ENCODE measurements at regions not wholly inside any gene's neighbourhood (a gene's known extent, or its start where the extent isn't known, plus 50 kb on each side); places are given as distances from the start of the nearest gene placed in this dataset.

DNA sequence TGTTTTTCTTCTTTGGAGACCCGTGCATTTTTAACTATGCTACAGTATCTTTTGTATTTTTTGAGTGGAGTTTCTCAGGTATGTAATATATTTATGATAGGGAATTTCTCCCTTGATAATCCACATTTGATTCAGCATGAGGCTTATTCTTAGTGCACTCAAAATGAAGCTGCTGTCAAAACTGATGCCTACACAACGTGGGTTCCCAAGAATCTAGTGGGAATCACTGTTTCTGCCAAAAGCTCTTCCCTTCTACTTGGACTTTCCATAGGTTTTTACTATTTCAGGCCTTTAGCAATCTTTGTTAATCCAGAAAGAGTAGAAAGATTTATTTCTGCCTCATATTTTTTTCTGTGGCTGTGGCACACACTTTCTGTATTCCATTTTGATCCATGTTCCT is 1003.7 kb downstream of the SLITRK5 start:
- H3K4me3 ChIP-seq (ENCODE audit: low read depth, low read length): no peak overlapping the region

DNA sequence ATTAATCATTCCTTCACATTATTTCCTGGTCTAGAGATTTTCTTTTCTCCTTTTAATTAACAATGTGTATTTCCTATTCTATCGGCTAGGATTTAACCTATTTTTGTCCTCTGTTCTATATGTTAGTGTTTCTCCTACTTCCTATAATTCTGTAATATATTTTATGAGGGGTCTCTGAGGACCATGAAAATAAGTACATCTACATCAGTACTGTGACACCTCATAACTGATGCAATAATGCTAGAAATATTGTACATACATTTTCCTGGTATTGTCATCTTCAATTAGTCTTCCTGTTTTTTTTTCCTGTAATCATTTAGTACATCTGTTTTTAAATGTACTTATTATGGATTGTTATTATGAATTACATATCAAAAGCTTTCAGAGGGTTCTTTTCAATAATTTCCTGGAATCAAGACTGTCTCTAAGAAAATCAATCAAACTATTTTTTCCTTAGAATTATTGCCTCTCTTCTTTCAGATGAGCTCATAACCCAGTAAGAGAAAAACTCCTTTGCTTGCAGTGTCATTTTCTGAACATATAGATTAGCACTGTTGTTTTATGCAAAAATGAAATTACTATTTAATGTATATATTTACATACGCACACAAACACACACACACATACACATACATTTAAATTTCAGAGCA is 1004.3 kb downstream of the SLITRK5 start:
- DNase-seq (ENCODE audit: low read depth, low spot score): no peak
- TF ChIP-seq, protein P1, sequence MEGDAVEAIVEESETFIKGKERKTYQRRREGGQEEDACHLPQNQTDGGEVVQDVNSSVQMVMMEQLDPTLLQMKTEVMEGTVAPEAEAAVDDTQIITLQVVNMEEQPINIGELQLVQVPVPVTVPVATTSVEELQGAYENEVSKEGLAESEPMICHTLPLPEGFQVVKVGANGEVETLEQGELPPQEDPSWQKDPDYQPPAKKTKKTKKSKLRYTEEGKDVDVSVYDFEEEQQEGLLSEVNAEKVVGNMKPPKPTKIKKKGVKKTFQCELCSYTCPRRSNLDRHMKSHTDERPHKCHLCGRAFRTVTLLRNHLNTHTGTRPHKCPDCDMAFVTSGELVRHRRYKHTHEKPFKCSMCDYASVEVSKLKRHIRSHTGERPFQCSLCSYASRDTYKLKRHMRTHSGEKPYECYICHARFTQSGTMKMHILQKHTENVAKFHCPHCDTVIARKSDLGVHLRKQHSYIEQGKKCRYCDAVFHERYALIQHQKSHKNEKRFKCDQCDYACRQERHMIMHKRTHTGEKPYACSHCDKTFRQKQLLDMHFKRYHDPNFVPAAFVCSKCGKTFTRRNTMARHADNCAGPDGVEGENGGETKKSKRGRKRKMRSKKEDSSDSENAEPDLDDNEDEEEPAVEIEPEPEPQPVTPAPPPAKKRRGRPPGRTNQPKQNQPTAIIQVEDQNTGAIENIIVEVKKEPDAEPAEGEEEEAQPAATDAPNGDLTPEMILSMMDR (IDR thresholded peaks at IDR 0.05; ENCODE audit: low read depth, low read length): no peak
- no peak overlapping the region for H3K4me3 ChIP-seq (ENCODE audit: low read depth, low read length)
- in situ Hi-C loops (cut with HindIII; ENCODE audit: low sequenced_read_pairs): no loop called here

More for the DNA sequence above, 1003.7 kb downstream of the SLITRK5 start:
- TF ChIP-seq, protein P1 (IDR thresholded peaks at IDR 0.05; ENCODE audit: low read depth, low read length): no peak
- in situ Hi-C loops (cut with HindIII; ENCODE audit: low sequenced_read_pairs): no loop called here
- no peak for DNase-seq (ENCODE audit: low read depth, low spot score)

DNA sequence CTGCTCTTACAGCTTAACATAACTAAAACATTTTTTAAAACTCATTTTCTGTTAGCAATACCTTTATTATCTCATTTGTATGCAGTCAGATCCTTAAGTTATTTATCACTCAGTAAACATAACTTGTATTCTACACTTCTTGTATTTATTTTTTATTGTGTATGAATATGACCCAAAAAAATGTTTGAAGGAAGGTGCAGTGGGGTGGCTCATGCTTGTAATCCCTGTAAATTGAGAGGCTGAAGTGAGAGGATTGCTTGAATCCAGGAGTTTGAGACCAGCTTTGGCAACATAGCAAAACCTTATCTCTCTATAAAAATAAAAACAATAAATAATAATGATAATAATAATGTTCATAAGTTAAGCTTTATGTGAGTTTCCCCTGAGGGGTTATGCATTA is 1004.8 kb downstream of the SLITRK5 start:
- TF ChIP-seq, protein P1 (IDR thresholded peaks at IDR 0.05; ENCODE audit: low read depth, low read length): no peak
- in situ Hi-C loops (cut with HindIII; ENCODE audit: low sequenced_read_pairs): no loop called here
- DNase-seq (ENCODE audit: low read depth, low spot score): no peak

DNA sequence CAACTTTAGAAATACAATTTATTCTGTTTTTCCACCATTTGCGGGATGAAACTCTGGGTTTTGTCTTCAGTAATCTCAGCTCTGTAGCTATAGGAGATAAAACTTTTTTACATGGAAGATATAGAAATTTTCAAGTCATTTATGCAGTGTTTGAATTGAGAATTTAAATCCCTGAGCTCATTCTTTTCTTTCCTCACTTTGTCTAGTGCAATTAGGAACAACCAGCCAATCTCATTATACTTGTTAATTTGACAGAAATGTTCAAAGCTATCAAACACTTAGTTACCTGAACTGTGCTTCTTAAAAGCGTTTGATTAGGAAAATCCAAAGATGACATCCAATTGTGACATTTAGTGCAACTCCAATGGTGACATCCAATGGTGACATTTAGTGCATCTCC is 1014.3 kb downstream of the SLITRK5 start:
- TF ChIP-seq, protein P1 (IDR thresholded peaks at IDR 0.05; ENCODE audit: low read depth, low read length): no peak
- no peak overlapping the region for H3K4me3 ChIP-seq (ENCODE audit: low read depth, low read length)
- DNase-seq (ENCODE audit: low read depth, low spot score): no peak
- in situ Hi-C loops (cut with HindIII; ENCODE audit: low sequenced_read_pairs): no loop called here

More for the DNA sequence above, 1004.8 kb downstream of the SLITRK5 start:
- no peak overlapping the region for H3K4me3 ChIP-seq (ENCODE audit: low read depth, low read length)

DNA sequence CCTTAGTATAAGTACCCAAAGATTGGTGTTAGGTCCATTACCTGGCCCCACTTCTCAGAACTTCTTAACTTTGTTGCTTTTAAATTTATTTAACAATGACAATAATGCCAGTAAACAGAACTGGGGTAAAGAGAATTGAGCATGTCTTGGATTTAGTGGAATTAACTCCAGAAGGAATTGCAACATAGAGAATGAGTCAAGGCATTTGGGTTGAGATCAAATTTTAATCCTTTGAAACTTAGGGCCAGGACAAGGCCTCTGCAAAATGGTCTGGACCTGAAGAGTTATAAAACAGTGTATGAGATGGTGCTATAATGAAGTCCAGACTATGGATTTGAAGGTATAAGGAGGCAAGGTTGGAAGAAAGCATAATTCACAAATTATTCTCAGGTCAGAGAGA is 1030.4 kb downstream of the SLITRK5 start:
- in situ Hi-C loops (cut with HindIII; ENCODE audit: low sequenced_read_pairs): no loop called here
- no peak for DNase-seq (ENCODE audit: low read depth, low spot score)
- TF ChIP-seq, protein P1 (IDR thresholded peaks at IDR 0.05; ENCODE audit: low read depth, low read length): no peak

DNA sequence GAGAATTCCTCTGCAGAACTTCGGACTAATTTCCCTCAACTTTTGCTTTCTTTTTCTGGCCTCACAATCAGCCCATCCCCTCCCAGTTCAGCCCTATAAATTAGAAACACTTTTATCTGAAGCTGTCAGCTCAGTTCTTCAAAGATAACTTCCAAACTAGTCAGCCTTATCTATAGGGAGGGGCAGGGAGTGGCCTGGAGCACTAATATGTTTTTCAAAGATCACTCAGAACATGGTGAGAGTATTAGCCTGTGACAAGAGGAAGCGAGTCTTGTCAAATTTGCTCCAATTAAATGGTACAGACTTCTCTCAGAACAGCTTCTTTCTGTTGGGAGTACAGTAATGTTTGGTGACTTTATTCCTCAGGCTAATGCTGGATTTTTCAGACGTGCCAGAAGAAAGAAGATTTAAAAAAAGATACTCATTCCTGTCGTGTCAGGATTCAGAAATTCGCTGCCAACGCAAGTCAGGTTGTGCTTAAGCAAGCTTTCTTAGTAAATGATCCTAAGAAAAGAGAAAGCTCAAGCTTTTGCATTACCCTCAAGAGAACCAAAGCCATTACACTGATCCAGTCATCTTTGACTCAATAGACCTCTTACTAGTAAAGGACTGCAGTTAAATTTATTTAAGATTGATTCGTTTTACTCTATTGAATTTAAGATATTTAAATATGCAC is 1033.6 kb downstream of the SLITRK5 start:
- no peak overlapping the region for H3K4me3 ChIP-seq (ENCODE audit: low read depth, low read length)
- in situ Hi-C loops (cut with HindIII; ENCODE audit: low sequenced_read_pairs): no loop called here
- DNase-seq (ENCODE audit: low read depth, low spot score): no peak

More for the DNA sequence above, 1030.4 kb downstream of the SLITRK5 start:
- no peak overlapping the region for H3K4me3 ChIP-seq (ENCODE audit: low read depth, low read length)

More for the DNA sequence above, 1033.6 kb downstream of the SLITRK5 start:
- TF ChIP-seq, protein P1 (IDR thresholded peaks at IDR 0.05; ENCODE audit: low read depth, low read length): no peak

All from astrocyte of the spinal cord (primary cell).